ENCODE measurements at regions not wholly inside any gene's neighbourhood (a gene's known extent, or its start where the extent isn't known, plus 50 kb on each side); places are given as distances from the start of the nearest gene placed in this dataset.
A peak's percentile ranks its signal among the peaks of the same experiment; 100 is the strongest.

GRCh38 chr14:65185829-65186228 is 83.5 kb upstream of the MAX start:
- no peak for DNase-seq (ENCODE audit: low read depth in 1 of 2, low spot score in 1 of 2)

GRCh38 chr14:65186951-65187350 is 84.6 kb upstream of the MAX start:
- no peak for DNase-seq (ENCODE audit: low read depth in 1 of 2, low spot score in 1 of 2)

GRCh38 chr14:65187421-65188049 is 85.2 kb upstream of the MAX start:
- no peak for DNase-seq (ENCODE audit: low read depth in 1 of 2, low spot score in 1 of 2)

- DNase-seq (ENCODE audit: low read depth in 1 of 2, low spot score in 1 of 2), result no peak
Measured at GRCh38 chr14:65190312-65190711, 88.0 kb upstream of the MAX start.

- no peak for DNase-seq (ENCODE audit: low read depth in 1 of 2, low spot score in 1 of 2)
Measured at GRCh38 chr14:65191716-65192115, 89.4 kb upstream of the MAX start.

- DNase-seq (ENCODE audit: low read depth in 1 of 2, low spot score in 1 of 2), result no peak
Measured at GRCh38 chr14:65192686-65193085, 90.4 kb upstream of the MAX start.

DNA sequence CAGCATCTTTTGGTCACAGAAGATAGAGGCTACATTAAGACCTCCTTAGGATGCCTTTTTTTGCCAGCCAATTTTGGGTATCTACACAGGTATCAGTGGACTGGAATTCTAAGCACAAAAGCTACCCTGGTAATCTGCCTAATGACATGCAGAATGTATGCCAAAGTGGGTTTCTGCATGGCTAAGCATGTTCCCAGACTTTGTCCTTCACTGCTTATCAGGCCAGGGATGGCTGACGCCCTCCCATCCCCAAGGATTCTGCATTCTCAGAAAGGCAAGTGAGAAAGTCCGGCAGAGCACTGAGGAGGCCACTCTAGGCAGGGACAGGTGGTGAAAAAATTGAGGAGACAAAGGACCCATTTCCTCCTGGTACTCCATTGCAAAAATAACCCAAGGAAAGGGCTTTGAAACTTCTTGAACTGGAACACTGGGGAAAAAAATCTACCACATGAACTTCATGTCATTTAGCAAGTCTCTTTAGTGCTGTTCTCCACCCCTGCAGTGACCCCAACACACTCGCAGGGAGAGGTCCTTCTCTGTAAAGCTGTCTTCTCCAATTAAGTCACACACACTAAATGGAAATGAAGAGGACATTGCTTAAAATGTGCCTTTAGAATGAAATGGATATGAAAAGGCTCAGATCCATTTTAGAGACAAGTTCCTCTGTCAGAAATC is 91.7 kb upstream of the MAX start:
- no peak for DNase-seq (ENCODE audit: low read depth in 1 of 2, low spot score in 1 of 2)

DNA sequence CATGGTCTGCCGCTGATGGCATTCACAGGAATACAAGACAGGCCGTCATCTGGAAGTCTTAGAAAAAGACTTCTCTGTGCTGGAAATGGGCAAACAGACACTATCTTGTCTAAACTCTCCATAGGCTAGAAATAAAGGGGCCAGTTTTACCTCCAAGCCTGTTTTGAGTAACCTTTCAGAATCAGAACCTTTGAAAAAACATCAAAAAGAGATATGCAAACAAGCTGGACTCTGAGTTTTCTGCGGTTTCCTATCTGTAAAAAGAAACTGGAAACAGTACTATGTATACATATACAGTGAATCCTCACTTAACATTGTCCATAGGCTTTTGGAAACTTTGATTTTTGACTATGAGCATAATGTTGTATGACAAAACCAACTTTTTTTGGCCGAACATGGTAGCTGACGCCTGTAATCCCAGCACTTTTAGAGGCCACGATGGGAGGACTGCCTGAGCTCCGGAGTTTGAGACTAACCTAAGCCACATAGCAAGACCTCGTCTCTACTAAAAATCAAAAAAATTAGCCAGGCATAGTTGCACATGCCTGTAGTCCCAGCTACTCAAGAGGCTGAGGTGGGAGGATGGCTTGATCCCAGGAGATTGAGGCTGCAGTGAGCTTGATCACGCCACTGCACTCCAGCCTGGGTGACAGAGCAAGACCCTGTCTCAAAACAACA is 92.9 kb upstream of the MAX start:
- no peak for DNase-seq (ENCODE audit: low read depth in 1 of 2, low spot score in 1 of 2)

DNA sequence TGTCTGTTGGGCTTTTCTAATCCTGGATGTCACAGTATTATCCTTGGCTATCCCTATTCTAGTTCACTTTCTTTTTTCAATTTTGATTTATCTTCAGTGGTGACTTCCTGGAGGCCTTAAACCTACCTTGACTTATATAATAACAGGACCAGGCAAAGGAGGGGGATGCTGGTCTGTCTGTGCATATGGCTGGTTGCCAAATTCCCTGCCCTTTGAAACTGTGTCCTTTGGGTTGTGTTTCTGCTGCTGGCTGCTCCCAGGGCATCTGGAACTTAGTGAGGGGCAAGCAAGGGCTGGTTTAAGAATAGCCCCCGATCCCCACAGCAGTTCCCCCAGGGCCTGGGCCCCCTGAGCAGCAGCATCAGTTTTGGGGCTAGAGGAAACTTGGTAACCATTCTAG is 96.0 kb upstream of the MAX start:
- DNase-seq (ENCODE audit: low read depth in 1 of 2, low spot score in 1 of 2), result no peak

- DNase-seq (ENCODE audit: low read depth in 1 of 2, low spot score in 1 of 2), result no peak
Measured at GRCh38 chr14:65200454-65200853, 98.1 kb upstream of the MAX start.

DNA sequence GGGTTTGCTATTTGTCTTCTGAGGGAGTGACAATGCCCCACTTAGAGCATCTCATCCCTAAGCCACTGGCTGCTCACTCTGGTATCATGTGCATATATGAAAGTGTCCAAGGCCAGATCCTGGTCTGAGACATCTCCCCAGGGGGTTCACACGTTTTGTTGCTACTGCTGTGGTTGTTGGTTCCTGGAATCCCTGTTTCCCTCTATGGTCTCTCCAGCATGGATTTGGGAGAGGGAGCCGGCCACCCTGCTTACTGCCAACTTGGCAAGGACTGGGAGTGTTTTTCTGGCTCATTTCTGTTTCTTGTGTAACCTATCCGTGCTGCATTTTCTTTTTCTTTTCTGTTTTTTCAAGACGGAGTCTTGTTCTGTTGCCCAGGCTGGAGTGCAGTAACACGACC is 101.3 kb upstream of the MAX start:
- no peak for DNase-seq (ENCODE audit: low read depth in 1 of 2, low spot score in 1 of 2)

DNA sequence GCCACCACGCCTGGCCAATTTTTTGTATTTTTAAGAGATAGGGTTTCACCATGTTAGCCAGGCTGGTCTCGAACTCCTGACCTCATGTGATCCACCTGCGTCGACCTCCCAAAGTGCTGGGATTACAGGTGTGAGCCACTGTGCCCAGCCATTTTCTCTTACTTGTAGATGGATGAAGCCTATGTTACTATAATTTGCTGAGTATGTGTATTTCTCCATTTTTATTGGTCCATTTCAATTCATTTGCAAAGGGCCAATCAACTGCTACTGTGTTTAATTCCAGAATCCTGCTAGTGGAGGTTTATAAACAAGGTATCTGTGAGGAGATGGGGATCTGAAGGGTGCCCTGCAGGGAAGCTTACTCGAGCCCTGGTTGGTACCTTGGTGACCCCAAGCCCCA is 101.7 kb upstream of the MAX start:
- DNase-seq (ENCODE audit: low read depth in 1 of 2, low spot score in 1 of 2), result no peak

GRCh38 chr14:65206078-65206447 is 103.7 kb upstream of the MAX start:
- DNase-seq (ENCODE audit: low read depth in 1 of 2, low spot score in 1 of 2), result no peak

GRCh38 chr14:65206448-65207096 is 104.3 kb upstream of the MAX start:
- DNase-seq (ENCODE audit: low read depth in 1 of 2, low spot score in 1 of 2), result peak in 1 of 2 donors; percentile 36

GRCh38 chr14:65208548-65208947 is 106.2 kb upstream of the MAX start:
- no peak for DNase-seq (ENCODE audit: low read depth in 1 of 2, low spot score in 1 of 2)

GRCh38 chr14:65210118-65210821 is 108.0 kb upstream of the MAX start:
- DNase-seq (ENCODE audit: low read depth in 1 of 2, low spot score in 1 of 2), result no peak

DNA sequence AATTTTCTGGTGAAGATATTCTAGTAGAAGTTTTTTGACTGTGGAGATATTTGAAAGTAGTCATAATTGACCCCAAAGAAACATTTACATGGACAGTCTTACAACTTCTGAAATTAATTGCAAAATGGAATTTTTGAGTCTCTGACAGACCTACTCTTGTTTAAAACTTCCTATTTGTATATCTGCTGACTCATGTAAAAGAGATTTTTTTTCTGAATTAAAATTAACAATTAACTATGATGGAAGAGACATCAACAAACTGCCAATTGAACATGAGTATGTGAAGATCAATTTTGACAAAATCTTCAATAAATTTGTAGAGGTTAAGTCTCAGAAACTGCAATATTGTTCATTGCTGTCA is 108.5 kb upstream of the MAX start:
- DNase-seq (ENCODE audit: low read depth in 1 of 2, low spot score in 1 of 2), result no peak

DNA sequence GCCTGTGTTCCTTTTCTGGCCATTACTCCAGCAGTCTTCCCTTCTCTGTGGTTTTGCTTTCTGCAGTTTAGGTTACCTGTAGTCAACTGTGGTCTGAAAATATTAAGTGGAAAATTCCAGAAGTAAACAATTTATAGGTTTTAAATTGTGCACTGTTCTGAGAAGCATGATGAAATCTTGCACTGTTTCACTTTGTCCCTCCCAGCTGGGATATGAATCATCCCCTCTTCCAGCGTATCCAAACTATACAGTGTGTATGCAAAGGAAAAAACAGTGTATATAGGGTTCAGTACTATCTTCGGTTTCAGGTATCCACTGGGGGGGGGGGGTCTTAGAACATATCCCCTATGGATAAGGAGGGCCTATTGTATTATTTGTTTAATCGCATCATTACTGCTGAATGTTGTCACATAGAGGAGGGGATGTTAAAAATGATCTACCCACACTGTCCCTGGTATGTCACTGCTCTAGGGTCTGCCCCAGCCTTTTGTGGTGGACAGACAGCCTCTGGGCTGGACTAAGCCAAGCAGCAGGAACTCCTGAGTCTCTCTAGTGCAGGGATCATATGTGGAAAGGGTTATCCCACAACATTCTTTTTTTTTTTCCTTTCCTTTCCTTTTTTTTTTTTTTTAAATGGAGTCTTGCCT is 109.1 kb upstream of the MAX start:
- no peak for DNase-seq (ENCODE audit: low read depth in 1 of 2, low spot score in 1 of 2)

DNA sequence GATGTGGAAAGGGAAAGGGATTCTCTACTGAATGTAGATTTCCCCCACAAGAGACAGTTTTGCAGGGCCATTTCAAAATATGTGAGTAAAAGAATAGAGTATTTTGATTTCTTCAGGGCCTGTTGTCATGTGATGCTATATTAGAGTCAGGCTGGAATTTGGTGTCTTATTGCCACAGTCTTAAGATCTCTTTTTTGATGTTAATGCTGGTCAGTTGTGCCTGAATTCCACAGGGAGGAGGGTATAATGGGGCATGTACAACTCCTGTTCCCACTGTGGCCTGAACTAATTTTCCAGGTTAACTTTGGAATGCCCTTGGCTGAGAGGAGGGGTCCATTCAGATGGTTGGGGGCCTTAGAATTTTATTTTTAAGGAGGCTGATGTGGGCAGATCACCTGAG is 111.0 kb upstream of the MAX start:
- DNase-seq (ENCODE audit: low read depth in 1 of 2, low spot score in 1 of 2), result no peak

- DNase-seq (ENCODE audit: low read depth in 1 of 2, low spot score in 1 of 2), result no peak
Measured at GRCh38 chr14:65214741-65215140, 112.4 kb upstream of the MAX start.

- no peak for DNase-seq (ENCODE audit: low read depth in 1 of 2, low spot score in 1 of 2)
Measured at GRCh38 chr14:65219353-65219752, 117.0 kb upstream of the MAX start.

Data from activated CD4-positive, alpha-beta T cell treated with anti-CD3 and anti-CD28 coated beads, Interleukin-2, amount 50 U/mL, for 24 hours (primary cell).